Spleen (tissue), 7 donors: ENCODE measurements at regions not wholly inside any gene's neighbourhood (a gene's known extent, or its start where the extent isn't known, plus 50 kb on each side); places are given as distances from the start of the nearest gene placed in this dataset.

Source experiments
- CTCF ChIP-seq, 11 experiments: fragments of 200-600 bp in 7 of 11; fragments of 450-650 bp in 4 of 11; sonication (generic) in 4 of 11; IDR thresholded peaks in 8 of 11; conservative IDR thresholded peaks in 3 of 11; 1 replicate in 7 of 11; 2 replicates in 4 of 11; pipeline versions ENCODE4 v1.4.0 to v1.8.0; 2016 to 2021; ENCODE audit warnings: antibody characterized with exemption in 11 of 11, inconsistent platforms in 4 of 11, mild to moderate bottlenecking in 1 of 11
- POLR2A ChIP-seq, 3 donors: fragments of 450-650 bp; IDR thresholded peaks; one replicate each; pipeline ENCODE4 v1.5.1; 2017; ENCODE audit warnings: antibody characterized with exemption in 3 of 3, mild to moderate bottlenecking in 1 of 3
- POLR2AphosphoS5 ChIP-seq, 3 donors: sonication (generic); formaldehyde crosslinking; IDR thresholded peaks; one replicate each; pipeline ENCODE4 v1.5.1; 2017; ENCODE audit warnings: antibody characterized with exemption in 3 of 3
- donor health status: DM: no; HTN: no; CAD: no; lungs with moderate emphysema.
- donor health status: DM: no; HTN: no; CAD: no.
- donor health status: DM: no; HTN: no; CAD: no.

DNA sequence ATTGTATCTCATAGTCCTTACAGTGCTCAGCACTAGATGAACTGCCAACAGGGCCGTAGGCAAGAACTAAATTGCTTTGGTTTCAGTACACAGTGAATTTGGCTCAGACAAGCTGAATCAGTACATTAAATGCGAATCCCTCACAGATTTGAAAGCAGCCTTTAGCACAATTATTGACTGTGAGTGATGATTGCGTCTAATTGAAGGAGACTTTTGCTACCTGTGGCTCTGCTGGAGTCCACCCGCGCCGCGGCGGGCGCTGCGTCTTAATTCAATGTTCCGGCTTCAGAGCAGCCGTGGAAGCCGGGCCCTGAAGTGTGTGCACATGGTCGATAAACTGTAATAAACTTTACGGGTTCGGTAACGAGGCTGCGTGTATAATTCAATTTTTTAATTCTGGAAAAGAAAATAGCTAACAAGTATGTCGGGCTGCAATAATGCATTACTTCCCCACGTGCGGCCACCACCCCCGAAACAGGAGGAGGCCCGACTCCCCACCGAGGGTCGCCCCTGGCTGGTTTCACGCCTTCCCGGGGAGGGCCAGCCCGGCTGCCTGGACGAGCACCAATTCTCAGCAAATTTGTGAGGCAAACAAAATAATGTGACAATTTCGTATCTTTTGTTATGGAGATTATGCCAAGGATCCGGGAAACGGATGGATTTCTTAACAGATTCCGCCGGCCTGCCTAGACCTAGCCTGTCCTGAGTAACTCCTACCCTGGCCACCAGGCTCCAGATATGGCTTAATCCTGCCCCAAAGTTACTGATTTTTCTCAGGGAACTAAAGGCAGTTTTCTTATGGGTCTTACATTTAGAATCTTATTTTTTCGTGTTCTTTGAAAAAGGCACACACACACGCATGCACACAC lies 269.4 kb upstream of the IRX1 start:
- TF ChIP-seq POLR2AphosphoS5 (IDR thresholded peaks at IDR 0.05) (no peak), POLR2A (IDR thresholded peaks at IDR 0.05) (no peak), CTCF (IDR thresholded peaks at IDR 0.05 in 8 of 11, conservative IDR thresholded peaks at IDR 0.05 in 3 of 11) (no peak)
